HepG2 (cell line): ENCODE measurements at regions not wholly inside any gene's neighbourhood (a gene's known extent, or its start where the extent isn't known, plus 50 kb on each side); places are given as distances from the start of the nearest gene placed in this dataset.

Experiments used
- ATAC-seq: fragments of 200-7000 bp; cut with Tn5 transposase; 3 replicates; pipeline ENCODE4 v1.9.1; 2020; ENCODE audit warnings: mild to moderate bottlenecking, moderate library complexity
- BruUV-seq: library from RNA; stranded (reverse); fragments of 400-500 nt; replicated peaks from 2 replicates; lab custom pipeline; 2021; lab: Mats Ljungman, UMichigan
- CTCF ChIA-PET: fragments of 300-600 bp; formaldehyde crosslinking; extraction: SDS; loops from one replicate; lab custom pipeline; 2021; ENCODE audit warnings: low total read pairs, inconsistent platforms, low intra/inter-chr PET ratio; lab: Yijun Ruan, JAX
- POLR2A ChIA-PET: fragments of 350-600 bp; sonication (Branson Sonifier 250); formaldehyde crosslinking; loops from one replicate; lab custom pipeline; 2020; ENCODE audit warnings: antibody characterized with exemption, inconsistent platforms; lab: Yijun Ruan, JAX
- DNase-seq: peaks from one replicate; pipeline ENCODE4 v3.0.0-alpha.2; 2015; ENCODE audit warnings: low spot score
- FAIRE-seq: peaks from 3 replicates; lab custom pipeline; 2011; peaks lifted over from hg19 to GRCh38; lab: Jason Lieb, UNC
- H2AFZ ChIP-seq: one replicate; pipeline ENCODE4 v1.6.1; 2011; ENCODE audit warnings: low read length, inconsistent platforms
- H3K27ac ChIP-seq: fragments of 300-600 bp; 3 replicates; pipeline ENCODE4 v1.8.0; 2011; ENCODE audit warnings: mixed run types, mild to moderate bottlenecking, mixed read lengths, low read length, inconsistent platforms; ENCODE audit not compliant: insufficient read depth; ENCODE audit errors: extremely low read length
- H3K27me3 ChIP-seq, 2 experiments: fragments of 200-600 bp in 1 of 2; 2 replicates in 1 of 2; 3 replicates in 1 of 2; pipeline versions ENCODE4 v1.6.0 to v1.8.0; 2011; ENCODE audit warnings: low read length in 2 of 2, mild to moderate bottlenecking in 2 of 2, moderate library complexity in 2 of 2, inconsistent platforms in 1 of 2; ENCODE audit not compliant: insufficient read depth in 2 of 2, control insufficient read depth in 1 of 2
- H3K36me3 ChIP-seq, 2 experiments: fragments of 200-600 bp in 1 of 2; replicated peaks in 1 of 2; 2 replicates in 1 of 2; 3 replicates in 1 of 2; pipeline versions ENCODE4 v1.5.1 to v1.8.0; 2011; ENCODE audit warnings: low read length in 2 of 2, inconsistent platforms in 1 of 2; ENCODE audit not compliant: insufficient read depth in 2 of 2, control insufficient read depth in 1 of 2
- H3K4me1 ChIP-seq: 2 replicates; pipeline ENCODE4 v1.5.1; 2012; ENCODE audit warnings: low read length, inconsistent platforms; ENCODE audit not compliant: insufficient read depth
- H3K4me2 ChIP-seq: 2 replicates; pipeline ENCODE4 v1.6.0; 2011; ENCODE audit warnings: low read depth, low read length, inconsistent platforms
- H3K4me3 ChIP-seq, 3 experiments: fragments of 200-600 bp in 1 of 3; sonication (generic), shearing (Covaris generic) in 1 of 3; replicated peaks in 1 of 3; 2 replicates each; pipeline ENCODE4 v1.5.1; 2011 to 2016; ENCODE audit warnings: low read length in 3 of 3, inconsistent platforms in 2 of 3, low read depth in 2 of 3, mild to moderate bottlenecking in 2 of 3, control low read depth in 1 of 3, mixed read lengths in 1 of 3; ENCODE audit not compliant: insufficient read depth in 1 of 3
- H3K79me2 ChIP-seq: one replicate; pipeline ENCODE4 v1.6.1; 2011; ENCODE audit warnings: low read length, inconsistent platforms; ENCODE audit not compliant: insufficient read depth
- H3K9ac ChIP-seq: 2 replicates; pipeline ENCODE4 v1.6.0; 2011; ENCODE audit warnings: mild to moderate bottlenecking, low read depth, low read length, inconsistent platforms; ENCODE audit not compliant: insufficient read depth
- H3K9me3 ChIP-seq: 2 replicates; pipeline ENCODE4 v1.5.1; 2012; ENCODE audit warnings: mild to moderate bottlenecking, low read length
- H4K20me1 ChIP-seq: 2 replicates; pipeline ENCODE4 v1.6.0; 2011; ENCODE audit warnings: inconsistent platforms, mild to moderate bottlenecking, low read length, moderate library complexity; ENCODE audit not compliant: insufficient read depth
- CEBPB ChIP-seq: IDR thresholded peaks from 2 replicates; pipeline ENCODE4 v1.6.1; 2011; ENCODE audit warnings: low read depth, low read length, improper control_type of control experiment, borderline replicate concordance
- GLI4 ChIP-seq: sonication (generic); formaldehyde crosslinking; IDR thresholded peaks from 2 replicates; pipeline ENCODE4 v1.5.1; 2020; ENCODE audit warnings: missing genetic modification reagents, mild to moderate bottlenecking, moderate library complexity, borderline replicate concordance
- HDAC2 ChIP-seq: sonication (generic); formaldehyde crosslinking; IDR thresholded peaks from 2 replicates; pipeline ENCODE4 v1.4.0; 2020; ENCODE audit warnings: missing genetic modification reagents
- ISL2 ChIP-seq: sonication (generic); formaldehyde crosslinking; IDR thresholded peaks from 2 replicates; pipeline ENCODE4 v1.5.0; 2020; ENCODE audit warnings: missing genetic modification reagents
- KAT7 ChIP-seq: IDR thresholded peaks from 2 replicates; pipeline ENCODE4 v1.6.1; 2018; ENCODE audit warnings: borderline replicate concordance, missing compliant biosample characterization
- PITX1 ChIP-seq: sonication (generic); formaldehyde crosslinking; IDR thresholded peaks from 2 replicates; pipeline ENCODE4 v1.5.1; 2020; ENCODE audit warnings: mild to moderate bottlenecking, missing genetic modification reagents
- RBAK ChIP-seq: sonication (generic); formaldehyde crosslinking; IDR thresholded peaks from 2 replicates; pipeline ENCODE4 v1.5.1; 2020; ENCODE audit warnings: mild to moderate bottlenecking, missing genetic modification reagents
- SMYD3 ChIP-seq: sonication (generic); formaldehyde crosslinking; IDR thresholded peaks from 2 replicates; pipeline ENCODE4 v1.8.1; 2023; ENCODE audit warnings: mild to moderate bottlenecking, missing genetic modification reagents
- ZKSCAN1 ChIP-seq: fragments of 150-350 bp; IDR thresholded peaks from 2 replicates; pipeline ENCODE4 v1.6.1; 2014; ENCODE audit warnings: low read length
- ZKSCAN8 ChIP-seq: IDR thresholded peaks from 2 replicates; pipeline ENCODE4 v1.6.1; 2016; ENCODE audit warnings: borderline replicate concordance, missing genetic modification reagents, missing compliant biosample characterization
- ZMAT3 ChIP-seq: sonication (generic); formaldehyde crosslinking; conservative IDR thresholded peaks from 2 replicates; pipeline ENCODE4 v1.7.0; 2021; ENCODE audit warnings: missing genetic modification reagents
- ZNF160 ChIP-seq: sonication (generic); formaldehyde crosslinking; IDR thresholded peaks from 2 replicates; pipeline ENCODE4 v1.8.0; 2022; ENCODE audit warnings: mild to moderate bottlenecking, inconsistent platforms, missing genetic modification reagents
- ZNF30 ChIP-seq: sonication (generic); formaldehyde crosslinking; IDR thresholded peaks from 2 replicates; pipeline ENCODE4 v1.5.0; 2020; ENCODE audit warnings: mild to moderate bottlenecking, missing genetic modification reagents
- ZSCAN21 ChIP-seq: sonication (generic); formaldehyde crosslinking; IDR thresholded peaks from 2 replicates; pipeline ENCODE4 v1.8.0; 2022; ENCODE audit warnings: mild to moderate bottlenecking, missing genetic modification reagents, moderate library complexity, borderline replicate concordance
- WGBS: methylation state at CpG from one replicate; pipeline ENCODE4 v1.1.6; 2017; ENCODE audit warnings: low lambda C conversion rate; 5-methylcytosine and 5-hydroxymethylcytosine counted together
- in situ Hi-C: cut with HindIII; loops from 2 replicates; pipeline ENCODE4 v1.10.0; 2017; ENCODE audit warnings: low pct_unique_long_range_greater_than_20kb; ENCODE audit not compliant: extremely low pct_ligation_motif_present
- intact Hi-C: fragments of 100-400 bp; cut with micrococcal nuclease; formaldehyde crosslinking; loops from one replicate; pipeline ENCODE4 v1.10.0; 2022; ENCODE audit not compliant: unreplicated experiment

- Histone ChIP-seq H3K27ac (no peak overlapping the region), H4K20me1 (no peaks in the 10 kb centered on the region), H3K9me3 (no peaks in the 10 kb centered on the region; the same call in 1 of the 2 replicates), H3K4me1 (no peaks in the 10 kb centered on the region), H3K36me3 (no peaks in the 10 kb centered on the region), H3K9ac (no peak overlapping the region), H3K79me2 (no peaks in the 10 kb centered on the region), H3K27me3 (peaks cover 4 to 19% of the 10 kb centered on the region in 2 experiments; a peak in 2 of 5 replicates), H3K4me2 (no peak overlapping the region), H2AFZ (no peak overlapping the region), H3K4me3 (no peak overlapping the region)
- ChIA-PET CTCF (no interaction called here), POLR2A (no interaction called here)
- WGBS, result 0% methylated on average over 1 of the region's 11 CpGs
- FAIRE-seq (no peak), ATAC-seq (no peak), DNase-seq (no peak)
- TF ChIP-seq PITX1, result no peak
- TF ChIP-seq KAT7 (CRISPR knock-in tag), result no peak
- no peak for TF ChIP-seq ZNF160 (CRISPR knock-in tag)
- TF ChIP-seq ZKSCAN8 (CRISPR knock-in tag), result no peak
- TF ChIP-seq ISL2 (CRISPR knock-in tag), result no peak
- TF ChIP-seq GLI4 (CRISPR knock-in tag), result no peak
- TF ChIP-seq RBAK, result no peak
- no peak for TF ChIP-seq SMYD3 (CRISPR knock-in tag)
- no peak for TF ChIP-seq CEBPB
- TF ChIP-seq ZNF30 (CRISPR knock-in tag), result no peak
- TF ChIP-seq ZKSCAN1, result no peak
- TF ChIP-seq ZSCAN21, result no peak
- no peak for TF ChIP-seq ZMAT3 (CRISPR knock-in tag)
- TF ChIP-seq HDAC2 (CRISPR knock-in tag), result no peak
- BruUV-seq, result no TSS peak
- intact Hi-C loops (no loop called here), in situ Hi-C loops (no loop called here)
These were observed 159.5 kb downstream of the KIF26A start for GRCh38 chr14:104297721-104298401.
